NB4 (cell line): ENCODE measurements at regions not wholly inside any gene's neighbourhood (a gene's known extent, or its start where the extent isn't known, plus 50 kb on each side); places are given as distances from the start of the nearest gene placed in this dataset.

Source experiments
- DNase-seq: peaks from one replicate; pipeline ENCODE4 v3.0.0; 2010; ENCODE audit warnings: low read depth
- H3K4me3 ChIP-seq: one replicate; pipeline ENCODE4 v1.5.1; 2011; ENCODE audit warnings: mild to moderate bottlenecking, low read depth, low read length, moderate library complexity
- CTCF ChIP-seq: IDR thresholded peaks from one replicate; pipeline ENCODE4 v1.5.1; 2012; ENCODE audit warnings: low read depth, low read length
- MAX ChIP-seq: IDR thresholded peaks from 2 replicates; pipeline ENCODE4 v1.6.1; 2011; ENCODE audit warnings: low read depth, low read length
- MYC ChIP-seq: IDR thresholded peaks from 2 replicates; pipeline ENCODE4 v1.6.1; 2011; ENCODE audit warnings: low read depth, low read length
- POLR2A ChIP-seq: IDR thresholded peaks from 2 replicates; pipeline ENCODE4 v1.6.1; 2011; ENCODE audit warnings: mild to moderate bottlenecking; ENCODE audit not compliant: insufficient read length; ENCODE audit errors: extremely low read depth

GRCh38 chr20:53751620-53752318, 158.1 kb upstream of the ZNF217 start:
- no peak for DNase-seq
- no peak overlapping the region for H3K4me3 ChIP-seq
- TF ChIP-seq MYC, result no peak
- no peak for TF ChIP-seq CTCF
- no peak for TF ChIP-seq MAX
- TF ChIP-seq POLR2A, result no peak

GRCh38 chr20:53750827-53751619, 157.4 kb upstream of the ZNF217 start:
- no peak overlapping the region for H3K4me3 ChIP-seq
- peak; percentile 85 for DNase-seq
- TF ChIP-seq MAX, result peak; percentile 64
- no peak; the same call in 1 of the 2 replicates for TF ChIP-seq MYC
- TF ChIP-seq POLR2A, result peak; percentile 15
- TF ChIP-seq CTCF, result no peak

GRCh38 chr20:53749499-53749898, 155.9 kb upstream of the ZNF217 start:
- no peak for DNase-seq
- TF ChIP-seq POLR2A (no peak), MYC (no peak)
- no peak overlapping the region for H3K4me3 ChIP-seq

GRCh38 chr20:53748821-53749421, 155.3 kb upstream of the ZNF217 start:
- no peak for DNase-seq
- TF ChIP-seq POLR2A, result no peak
- TF ChIP-seq MAX, result no peak
- TF ChIP-seq CTCF, result no peak
- TF ChIP-seq MYC, result no peak
- H3K4me3 ChIP-seq, result no peak overlapping the region

- no peak for TF ChIP-seq POLR2A
- TF ChIP-seq CTCF, result no peak
- TF ChIP-seq MYC, result no peak
- no peak for TF ChIP-seq MAX
- no peak overlapping the region for H3K4me3 ChIP-seq
- DNase-seq, result no peak
Observed at GRCh38 chr20:53748176-53748575, 154.5 kb upstream of the ZNF217 start.
